Mesothelial cell of epicardium (in vitro differentiated cells): ENCODE measurements at regions not wholly inside any gene's neighbourhood (a gene's known extent, or its start where the extent isn't known, plus 50 kb on each side); places are given as distances from the start of the nearest gene placed in this dataset.

Source experiments
- DNase-seq, 2 experiments: peaks; one replicate each; pipeline ENCODE4 v3.0.0; 2021; ENCODE audit warnings: low spot score in 2 of 2; ENCODE audit not compliant: unreplicated experiment in 2 of 2
- H3K27ac Mint-ChIP-seq: 2 replicates; pipeline ENCODE4 v1.8.0; 2021; ENCODE audit warnings: mixed read lengths
- H3K27me3 Mint-ChIP-seq: 2 replicates; pipeline ENCODE4 v1.8.0; 2021; ENCODE audit warnings: low read depth, mixed read lengths
- H3K36me3 Mint-ChIP-seq: 2 replicates; pipeline ENCODE4 v1.8.0; 2021; ENCODE audit warnings: mixed read lengths
- H3K4me1 Mint-ChIP-seq: 2 replicates; pipeline ENCODE4 v1.8.0; 2021; ENCODE audit warnings: mixed read lengths
- H3K4me3 Mint-ChIP-seq: 2 replicates; pipeline ENCODE4 v1.8.0; 2021; ENCODE audit warnings: mild to moderate bottlenecking, moderate library complexity, mixed read lengths
- H3K9me3 Mint-ChIP-seq: 2 replicates; pipeline ENCODE4 v1.8.0; 2021; ENCODE audit warnings: mixed read lengths
- TF ChIP-seq, protein P1 (sequence below): fragments of 200-600 bp; sonication (generic); IDR thresholded peaks from one replicate; pipeline ENCODE4 v1.5.0; 2021; ENCODE audit warnings: antibody characterized with exemption; ENCODE audit not compliant: unreplicated experiment

DNA sequence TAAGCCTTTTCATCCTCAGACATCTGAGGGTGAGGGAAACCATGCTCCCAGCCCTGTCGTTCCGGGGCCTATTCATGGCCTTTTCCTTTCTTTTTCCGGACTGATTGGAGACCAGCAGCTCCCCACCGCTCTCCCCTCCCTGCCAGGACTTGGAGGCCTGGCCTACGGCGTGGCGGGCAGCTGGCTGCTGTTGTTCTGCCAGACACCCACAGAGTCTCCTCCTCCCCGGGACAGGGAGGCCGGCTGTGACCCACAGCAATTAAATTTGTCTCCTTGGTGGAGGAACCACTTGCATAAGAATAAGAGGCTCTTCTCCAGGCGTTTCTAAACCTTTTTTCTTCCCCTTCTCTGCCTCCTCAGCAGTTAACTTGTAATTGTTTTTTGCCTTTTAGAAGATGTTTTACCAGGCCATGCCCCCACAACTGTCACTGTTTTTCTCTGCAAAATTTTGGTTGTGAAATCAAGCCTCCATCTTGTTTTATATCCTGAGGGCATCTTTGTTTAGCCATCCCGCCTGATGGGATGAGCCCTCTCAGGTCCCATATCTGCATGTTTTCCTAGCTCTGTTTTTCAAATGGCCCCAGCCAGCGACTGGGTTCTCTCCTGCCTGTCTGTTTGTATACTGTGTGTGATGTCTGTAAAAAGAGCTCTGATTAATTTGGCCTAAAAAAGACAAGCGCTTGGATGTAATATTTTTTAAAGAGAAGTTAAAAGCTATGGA is 1060.0 kb upstream of the DDX18 start:
- H3K4me1 Mint-ChIP-seq, result peaks cover 3% of the 10 kb centered on the region
- no peak for DNase-seq
- H3K27me3 Mint-ChIP-seq, result no peaks in the 10 kb centered on the region
- H3K36me3 Mint-ChIP-seq, result no peaks in the 10 kb centered on the region
- TF ChIP-seq, protein P1, sequence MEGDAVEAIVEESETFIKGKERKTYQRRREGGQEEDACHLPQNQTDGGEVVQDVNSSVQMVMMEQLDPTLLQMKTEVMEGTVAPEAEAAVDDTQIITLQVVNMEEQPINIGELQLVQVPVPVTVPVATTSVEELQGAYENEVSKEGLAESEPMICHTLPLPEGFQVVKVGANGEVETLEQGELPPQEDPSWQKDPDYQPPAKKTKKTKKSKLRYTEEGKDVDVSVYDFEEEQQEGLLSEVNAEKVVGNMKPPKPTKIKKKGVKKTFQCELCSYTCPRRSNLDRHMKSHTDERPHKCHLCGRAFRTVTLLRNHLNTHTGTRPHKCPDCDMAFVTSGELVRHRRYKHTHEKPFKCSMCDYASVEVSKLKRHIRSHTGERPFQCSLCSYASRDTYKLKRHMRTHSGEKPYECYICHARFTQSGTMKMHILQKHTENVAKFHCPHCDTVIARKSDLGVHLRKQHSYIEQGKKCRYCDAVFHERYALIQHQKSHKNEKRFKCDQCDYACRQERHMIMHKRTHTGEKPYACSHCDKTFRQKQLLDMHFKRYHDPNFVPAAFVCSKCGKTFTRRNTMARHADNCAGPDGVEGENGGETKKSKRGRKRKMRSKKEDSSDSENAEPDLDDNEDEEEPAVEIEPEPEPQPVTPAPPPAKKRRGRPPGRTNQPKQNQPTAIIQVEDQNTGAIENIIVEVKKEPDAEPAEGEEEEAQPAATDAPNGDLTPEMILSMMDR, result no peak
- no peak overlapping the region for H3K27ac Mint-ChIP-seq
- H3K9me3 Mint-ChIP-seq, result no peaks in the 10 kb centered on the region
- no peak overlapping the region for H3K4me3 Mint-ChIP-seq

DNA sequence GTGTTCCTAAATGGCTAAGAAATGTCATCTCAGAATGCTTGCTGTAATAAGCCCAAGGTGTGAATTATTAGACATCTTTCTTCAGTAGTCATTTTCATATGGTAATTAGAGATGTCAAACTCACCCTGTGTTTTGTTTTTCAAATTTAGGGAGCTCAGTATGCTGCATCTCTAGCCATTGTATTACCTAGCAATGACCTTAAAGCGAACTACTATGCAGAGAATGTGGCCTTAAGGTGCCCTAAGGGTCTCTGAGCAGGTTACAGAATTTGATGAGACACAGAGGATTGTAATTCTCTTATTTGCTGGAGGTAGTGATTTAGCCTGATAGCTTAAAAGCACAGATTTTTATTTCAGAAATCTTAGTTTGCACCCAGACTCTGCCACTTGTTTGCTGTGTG is 1052.6 kb upstream of the DDX18 start:
- Mint-ChIP-seq H3K4me3 (no peak overlapping the region), H3K27me3 (no peaks in the 10 kb centered on the region), H3K9me3 (no peaks in the 10 kb centered on the region), H3K36me3 (no peaks in the 10 kb centered on the region), H3K27ac (no peak overlapping the region), H3K4me1 (no peaks in the 10 kb centered on the region)
- TF ChIP-seq, protein P1, result no peak
- no peak for DNase-seq

GRCh38 chr2:116769514-116769913 is 1045.0 kb upstream of the DDX18 start:
- TF ChIP-seq, protein P1, result no peak
- DNase-seq, result no peak
- H3K27me3 Mint-ChIP-seq, result no peaks in the 10 kb centered on the region
- no peak overlapping the region for H3K27ac Mint-ChIP-seq
- no peak overlapping the region for H3K4me3 Mint-ChIP-seq
- H3K9me3 Mint-ChIP-seq, result no peaks in the 10 kb centered on the region
- no peaks in the 10 kb centered on the region for H3K4me1 Mint-ChIP-seq
- H3K36me3 Mint-ChIP-seq, result no peaks in the 10 kb centered on the region

DNA sequence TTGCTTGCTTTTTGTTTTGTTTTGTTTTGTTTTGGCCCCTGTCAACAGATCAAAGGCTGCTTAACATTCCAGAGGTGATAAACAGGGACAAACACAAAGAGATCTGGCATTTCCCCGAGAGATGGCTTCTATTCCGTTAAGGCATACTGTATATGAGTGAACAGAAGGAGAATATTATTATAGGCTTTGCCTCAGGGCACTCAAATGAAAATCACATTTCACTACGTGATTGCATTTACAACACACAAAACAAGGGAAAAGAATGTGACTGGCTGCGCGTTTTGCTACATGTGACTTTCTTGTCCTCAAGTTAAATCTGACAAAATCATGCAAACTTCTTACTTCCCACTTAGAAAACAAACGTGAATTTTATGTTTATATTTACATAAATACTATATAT is 1037.9 kb upstream of the DDX18 start:
- no peak overlapping the region for H3K4me3 Mint-ChIP-seq
- no peaks in the 10 kb centered on the region for H3K27me3 Mint-ChIP-seq
- H3K4me1 Mint-ChIP-seq, result no peaks in the 10 kb centered on the region
- TF ChIP-seq, protein P1, result no peak
- no peak overlapping the region for H3K27ac Mint-ChIP-seq
- no peaks in the 10 kb centered on the region for H3K36me3 Mint-ChIP-seq
- no peak for DNase-seq
- H3K9me3 Mint-ChIP-seq, result peaks cover 3% of the 10 kb centered on the region

- Mint-ChIP-seq H3K9me3 (no peaks in the 10 kb centered on the region), H3K27ac (no peak overlapping the region), H3K36me3 (no peaks in the 10 kb centered on the region), H3K4me3 (no peak overlapping the region), H3K4me1 (peaks cover 15% of the 10 kb centered on the region), H3K27me3 (no peaks in the 10 kb centered on the region)
- TF ChIP-seq, protein P1, result no peak
- no peak for DNase-seq
Measured at GRCh38 chr2:116787848-116788247, 1026.6 kb upstream of the DDX18 start.
